ENCODE measurements at regions not wholly inside any gene's neighbourhood (a gene's known extent, or its start where the extent isn't known, plus 50 kb on each side); places are given as distances from the start of the nearest gene placed in this dataset.

DNA sequence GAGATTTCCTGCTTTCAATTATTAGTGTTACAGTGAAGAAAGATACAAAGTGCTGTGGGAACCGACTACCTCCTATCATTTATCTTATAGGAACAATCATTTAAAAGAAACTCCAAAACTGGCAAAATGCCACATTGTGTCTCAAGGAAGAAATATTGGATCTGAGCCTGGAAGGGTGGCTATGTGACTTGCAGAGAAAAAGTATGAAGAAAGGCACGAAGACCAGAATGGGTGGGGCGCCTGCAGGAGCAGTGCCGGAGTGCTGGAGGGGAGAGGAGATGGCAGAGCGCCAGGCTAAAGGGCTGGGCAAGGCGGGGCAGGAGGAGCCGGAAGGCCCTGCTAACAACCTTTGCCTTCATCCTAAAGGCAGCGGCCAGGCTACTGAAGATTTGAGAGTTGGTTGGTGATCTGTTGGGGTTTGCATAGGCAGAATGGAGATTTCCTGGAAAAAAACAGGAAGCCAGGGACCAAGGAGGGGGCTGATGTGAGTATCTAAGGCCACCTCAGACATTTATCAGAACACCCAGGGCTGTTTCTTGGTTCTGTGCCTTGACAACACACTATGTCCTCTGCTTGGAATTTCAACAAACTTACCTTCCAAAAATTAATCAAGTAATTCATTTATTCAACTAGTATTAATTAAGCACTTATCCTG lies 125.6 kb downstream of the MAFB start:
- Histone ChIP-seq H2AK5ac (ENCODE audit: low read depth, low read length) (no peak overlapping the region), H3K4me1 (replicated peaks in 1 of 4; ENCODE audit: control insufficient read depth in 3 of 4, insufficient read depth in 4 of 4, low read length in 3 of 4) (peaks cover 0 to 3% (median 0%) of the 10 kb centered on the region in 4 experiments; a peak in 1 of 7 replicates), H3K23me2 (ENCODE audit: low read depth, low read length) (no peaks in the 10 kb centered on the region), H4K5ac (ENCODE audit: insufficient read length, low read depth, low read length) (no peak overlapping the region), H3K9ac (replicated peaks in 1 of 4; ENCODE audit: extremely low read depth in 1 of 4, low read depth in 3 of 4, low read length in 3 of 4) (no peak overlapping the region), H3K9me3 (ENCODE audit: insufficient read depth in 2 of 2, low read depth in 1 of 2, low read length in 1 of 2) (no peaks in the 10 kb centered on the region), H2BK5ac (ENCODE audit: low read depth, low read length) (no peak overlapping the region), H3K79me1 (ENCODE audit: low read depth, low read length) (no peaks in the 10 kb centered on the region), H2BK120ac (replicated peaks; ENCODE audit: low read depth, low read length) (no peak overlapping the region), H2AFZ (ENCODE audit: low read length) (no peak overlapping the region), H2BK12ac (ENCODE audit: low read depth, low read length) (no peak overlapping the region), H2BK20ac (ENCODE audit: low read length) (no peak overlapping the region), H3K4me3 (ENCODE audit: extremely low read depth in 1 of 4, insufficient read depth in 2 of 4, low read depth in 3 of 4, low read length in 4 of 4) (no peak overlapping the region), H3K27ac (ENCODE audit: low read depth, low read length) (no peak overlapping the region), H3K79me2 (ENCODE audit: control insufficient read depth in 1 of 2, insufficient read depth in 2 of 2, low read length in 2 of 2) (no peaks in the 10 kb centered on the region), H3K4me2 (ENCODE audit: insufficient read depth in 1 of 2, low read depth in 2 of 2, low read length in 2 of 2) (no peak overlapping the region), H3K14ac (ENCODE audit: insufficient read length) (no peak overlapping the region), H3K27me3 (replicated peaks in 1 of 4; ENCODE audit: control insufficient read depth in 3 of 4, extremely low read depth in 1 of 4, insufficient read depth in 3 of 4, low read length in 3 of 4) (no peaks in the 10 kb centered on the region; a peak in 1 of 7 replicates), H3K56ac (replicated peaks; ENCODE audit: insufficient read length, low read depth, low read length) (no peak overlapping the region), H2BK15ac (ENCODE audit: low read length) (no peak overlapping the region), H3K18ac (ENCODE audit: extremely low read depth, low read length) (no peak overlapping the region), H3K4ac (replicated peaks; ENCODE audit: insufficient read length, low read depth, low read length) (no peak overlapping the region), H4K20me1 (replicated peaks in 1 of 2; ENCODE audit: control insufficient read depth in 1 of 2, insufficient read depth in 2 of 2, low read length in 2 of 2) (no peaks in the 10 kb centered on the region), H3K23ac (ENCODE audit: insufficient read length) (no peak overlapping the region), H4K8ac (ENCODE audit: extremely low read depth, insufficient read depth, low read length) (no peak overlapping the region), H3K36me3 (ENCODE audit: control insufficient read depth in 2 of 4, insufficient read depth in 4 of 4, low read length in 3 of 4) (no peaks in the 10 kb centered on the region), H4K91ac (replicated peaks; ENCODE audit: insufficient read length, low read length) (no peak overlapping the region)
- 94% methylated on average over 8 of the region's 8 CpGs; no CpG with 5 or more reads in 1 of the 2 experiments for WGBS, 2 experiments (ENCODE audit: extremely low coverage in 1 of 2, insufficient coverage in 1 of 2, insufficient read length in 1 of 2, insufficient replicate concordance in 2 of 2, low coverage in 1 of 2, low lambda C conversion rate in 2 of 2, missing lambda C conversion rate in 1 of 2)
- ChIA-PET POLR2A (ENCODE audit: partially characterized antibody) (no interaction called here), CTCF (ENCODE audit: partially characterized antibody) (interaction anchor here (1.0 to 1.3 kb wide), 2 partner anchors 21 to 55 kb away, joined by 3 to 4 read pairs; no protein-coding TSS in a partner anchor)
- no peak for TF ChIP-seq MAFK (IDR thresholded peaks at IDR 0.05; ENCODE audit: low read depth, low read length)
- no peak for TF ChIP-seq POLR2AphosphoS5 (IDR thresholded peaks at IDR 0.05; ENCODE audit: low read depth, low read length)
- no peak for TF ChIP-seq GABPA (IDR thresholded peaks at IDR 0.05; ENCODE audit: borderline replicate concordance, insufficient read depth, low read length)
- TF ChIP-seq CTBP2 (IDR thresholded peaks at IDR 0.05; ENCODE audit: borderline replicate concordance, insufficient read depth, insufficient read length, low read length), result no peak
- no peak for TF ChIP-seq CREB1 (IDR thresholded peaks at IDR 0.05)
- no peak for FAIRE-seq
- DNase-seq (ENCODE audit: low read depth in 1 of 2, low spot score in 2 of 2), result no peak
